ENCODE measurements at regions not wholly inside any gene's neighbourhood (a gene's known extent, or its start where the extent isn't known, plus 50 kb on each side); places are given as distances from the start of the nearest gene placed in this dataset.

GRCh38 chr2:6215053-6215452 lies 522.9 kb downstream of the SOX11 start:
- no peak for FAIRE-seq
- TF ChIP-seq SP4 (IDR thresholded peaks at IDR 0.05; ENCODE audit: low read length) (no peak), GTF2F1 (IDR thresholded peaks at IDR 0.05; ENCODE audit: borderline replicate concordance, low read depth, low read length) (no peak), NANOG (IDR thresholded peaks at IDR 0.05; ENCODE audit: insufficient read depth, low read depth, low read length, poor library complexity, severe bottlenecking) (no peak), MAFK (IDR thresholded peaks at IDR 0.05; ENCODE audit: low read depth, low read length) (no peak), YY1 (IDR thresholded peaks at IDR 0.05; ENCODE audit: low read depth, low read length) (no peak), CBX8 (IDR thresholded peaks at IDR 0.05; ENCODE audit: borderline replicate concordance, low read depth, low read length) (no peak), CTCF (IDR thresholded peaks at IDR 0.05; ENCODE audit: control extremely low read depth in 1 of 3, insufficient read depth in 1 of 3, low read depth in 1 of 3, low read length in 3 of 3) (no peak), CTBP2 (IDR thresholded peaks at IDR 0.05; ENCODE audit: borderline replicate concordance, insufficient read depth, insufficient read length, low read length) (no peak), CBX5 (IDR thresholded peaks at IDR 0.05; ENCODE audit: low read depth, low read length) (no peak), HDAC6 (IDR thresholded peaks at IDR 0.05; ENCODE audit: low read depth, low read length) (no peak), HDAC2 (IDR thresholded peaks at IDR 0.05; ENCODE audit: borderline replicate concordance in 1 of 2, low read depth in 2 of 2, low read length in 2 of 2) (no peak), BRCA1 (IDR thresholded peaks at IDR 0.05; ENCODE audit: low read depth, low read length) (no peak)

More at GRCh38 chr2:6215053-6215452, 522.9 kb downstream of the SOX11 start:
- Histone ChIP-seq H2BK20ac (ENCODE audit: low read length) (no peak overlapping the region), H3K18ac (ENCODE audit: extremely low read depth, low read length) (no peak overlapping the region), H2AK5ac (ENCODE audit: low read depth, low read length) (no peak overlapping the region), H2BK15ac (ENCODE audit: low read length) (no peak overlapping the region), H4K20me1 (replicated peaks in 1 of 2; ENCODE audit: control insufficient read depth in 1 of 2, insufficient read depth in 2 of 2, low read length in 2 of 2) (no peaks in the 10 kb centered on the region), H3K79me2 (ENCODE audit: control insufficient read depth in 1 of 2, insufficient read depth in 2 of 2, low read length in 2 of 2) (no peaks in the 10 kb centered on the region), H3K27me3 (replicated peaks in 1 of 4; ENCODE audit: control insufficient read depth in 3 of 4, extremely low read depth in 1 of 4, insufficient read depth in 3 of 4, low read length in 3 of 4) (no peaks in the 10 kb centered on the region), H3K4me2 (ENCODE audit: insufficient read depth in 1 of 2, low read depth in 2 of 2, low read length in 2 of 2) (no peak overlapping the region), H3K27ac (ENCODE audit: low read depth, low read length) (no peak overlapping the region), H2AFZ (ENCODE audit: low read length) (no peak overlapping the region), H3K36me3 (ENCODE audit: control insufficient read depth in 2 of 4, insufficient read depth in 4 of 4, low read length in 3 of 4) (no peaks in the 10 kb centered on the region), H2BK12ac (ENCODE audit: low read depth, low read length) (no peak overlapping the region), H2BK120ac (replicated peaks; ENCODE audit: low read depth, low read length) (no peak overlapping the region), H3K4ac (replicated peaks; ENCODE audit: insufficient read length, low read depth, low read length) (no peak overlapping the region), H3K79me1 (ENCODE audit: low read depth, low read length) (no peaks in the 10 kb centered on the region), H3K14ac (ENCODE audit: insufficient read length) (no peak overlapping the region), H4K8ac (ENCODE audit: extremely low read depth, insufficient read depth, low read length) (no peak overlapping the region), H3K4me3 (ENCODE audit: extremely low read depth in 1 of 4, insufficient read depth in 2 of 4, low read depth in 3 of 4, low read length in 4 of 4) (no peak overlapping the region), H3K4me1 (replicated peaks in 1 of 4; ENCODE audit: control insufficient read depth in 3 of 4, insufficient read depth in 4 of 4, low read length in 3 of 4) (0 out of 7 replicates have a peak, but pooled peaks cover 0 to 3% (median 0%) of the 10 kb centered on the region in 4 experiments), H3K23ac (ENCODE audit: insufficient read length) (no peak overlapping the region), H3K23me2 (ENCODE audit: low read depth, low read length) (no peaks in the 10 kb centered on the region), H3K9ac (replicated peaks in 1 of 4; ENCODE audit: extremely low read depth in 1 of 4, low read depth in 3 of 4, low read length in 3 of 4) (no peak overlapping the region), H4K91ac (replicated peaks; ENCODE audit: insufficient read length, low read length) (no peak overlapping the region), H3K56ac (replicated peaks; ENCODE audit: insufficient read length, low read depth, low read length) (no peak overlapping the region), H2BK5ac (ENCODE audit: low read depth, low read length) (no peak overlapping the region), H3K9me3 (ENCODE audit: insufficient read depth in 2 of 2, low read depth in 1 of 2, low read length in 1 of 2) (no peaks in the 10 kb centered on the region), H4K5ac (ENCODE audit: insufficient read length, low read depth, low read length) (no peak overlapping the region)
- no peak for DNase-seq (ENCODE audit: low read depth in 1 of 2, low spot score in 2 of 2)
- 90% methylated on average over 2 of the region's 2 CpGs; no CpG with 5 or more reads in 1 of the 2 experiments for WGBS, 2 experiments (ENCODE audit: extremely low coverage in 1 of 2, insufficient coverage in 1 of 2, insufficient read length in 1 of 2, insufficient replicate concordance in 2 of 2, low coverage in 1 of 2, low lambda C conversion rate in 2 of 2, missing lambda C conversion rate in 1 of 2)
- CTCF ChIA-PET (ENCODE audit: partially characterized antibody), result interaction anchor here (0.8 to 1.4 kb wide), 3 partner anchors 17 to 549 kb away, joined by 3 read pairs; no protein-coding TSS in a partner anchor
- POLR2A ChIA-PET (ENCODE audit: partially characterized antibody), result no interaction called here

Measured in H1 (cell line).